ENCODE measurements at regions not wholly inside any gene's neighbourhood (a gene's known extent, or its start where the extent isn't known, plus 50 kb on each side); places are given as distances from the start of the nearest gene placed in this dataset.

DNA sequence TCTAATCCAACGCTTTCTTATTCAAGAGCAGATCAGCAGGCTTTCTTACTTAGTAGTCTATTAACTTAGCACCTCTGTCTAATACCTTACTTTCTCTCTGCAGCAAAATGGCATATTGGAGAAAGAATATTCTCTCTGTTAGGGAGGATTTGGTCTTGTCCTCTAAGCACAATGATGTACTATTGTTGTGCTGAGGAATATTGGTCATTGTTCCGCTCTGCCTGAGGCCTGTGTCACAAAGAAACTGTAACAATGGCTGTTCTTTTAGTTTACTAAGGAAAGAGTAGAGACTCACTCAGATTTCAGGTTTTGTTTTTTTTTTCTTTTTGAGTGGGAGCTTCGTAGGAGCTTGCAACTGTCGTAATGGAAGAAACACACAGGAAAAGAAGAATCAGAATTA lies 1358.8 kb downstream of the LRFN5 start:
- POLR2A ChIA-PET, result no interaction called here
- H3K4me3 ChIP-seq (ENCODE audit: low read depth, low read length), result no peak overlapping the region
- no peak for DNase-seq (ENCODE audit: low read depth, low spot score)
- CTCF ChIA-PET, result no interaction called here
- TF ChIP-seq, protein P1, sequence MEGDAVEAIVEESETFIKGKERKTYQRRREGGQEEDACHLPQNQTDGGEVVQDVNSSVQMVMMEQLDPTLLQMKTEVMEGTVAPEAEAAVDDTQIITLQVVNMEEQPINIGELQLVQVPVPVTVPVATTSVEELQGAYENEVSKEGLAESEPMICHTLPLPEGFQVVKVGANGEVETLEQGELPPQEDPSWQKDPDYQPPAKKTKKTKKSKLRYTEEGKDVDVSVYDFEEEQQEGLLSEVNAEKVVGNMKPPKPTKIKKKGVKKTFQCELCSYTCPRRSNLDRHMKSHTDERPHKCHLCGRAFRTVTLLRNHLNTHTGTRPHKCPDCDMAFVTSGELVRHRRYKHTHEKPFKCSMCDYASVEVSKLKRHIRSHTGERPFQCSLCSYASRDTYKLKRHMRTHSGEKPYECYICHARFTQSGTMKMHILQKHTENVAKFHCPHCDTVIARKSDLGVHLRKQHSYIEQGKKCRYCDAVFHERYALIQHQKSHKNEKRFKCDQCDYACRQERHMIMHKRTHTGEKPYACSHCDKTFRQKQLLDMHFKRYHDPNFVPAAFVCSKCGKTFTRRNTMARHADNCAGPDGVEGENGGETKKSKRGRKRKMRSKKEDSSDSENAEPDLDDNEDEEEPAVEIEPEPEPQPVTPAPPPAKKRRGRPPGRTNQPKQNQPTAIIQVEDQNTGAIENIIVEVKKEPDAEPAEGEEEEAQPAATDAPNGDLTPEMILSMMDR (IDR thresholded peaks at IDR 0.05; ENCODE audit: insufficient read depth, low read length, missing control alignments), result no peak

DNA sequence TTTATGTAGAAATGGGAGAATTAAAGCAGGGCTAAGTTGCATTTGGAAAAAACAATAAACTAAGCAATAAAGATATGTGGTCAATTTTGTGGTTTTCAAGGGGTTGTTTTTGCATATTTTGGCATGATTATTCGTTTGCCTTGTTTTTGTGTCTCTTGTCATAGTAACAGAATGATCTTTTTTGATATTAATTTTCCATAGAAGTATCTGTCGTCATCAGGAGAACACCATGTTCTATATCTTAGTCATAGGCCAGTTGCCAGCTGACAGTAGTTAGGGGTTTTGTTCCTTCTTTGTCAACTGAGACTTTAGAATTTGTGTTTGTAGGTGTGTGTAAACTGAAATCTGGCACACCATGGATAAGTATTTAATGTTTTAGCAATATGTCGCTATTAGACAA lies 1354.8 kb downstream of the LRFN5 start:
- ChIA-PET POLR2A (no interaction called here), CTCF (no interaction called here)
- TF ChIP-seq, protein P1 (IDR thresholded peaks at IDR 0.05; ENCODE audit: insufficient read depth, low read length, missing control alignments), result no peak
- no peak overlapping the region for H3K4me3 ChIP-seq (ENCODE audit: low read depth, low read length)
- no peak for DNase-seq (ENCODE audit: low read depth, low spot score)

DNA sequence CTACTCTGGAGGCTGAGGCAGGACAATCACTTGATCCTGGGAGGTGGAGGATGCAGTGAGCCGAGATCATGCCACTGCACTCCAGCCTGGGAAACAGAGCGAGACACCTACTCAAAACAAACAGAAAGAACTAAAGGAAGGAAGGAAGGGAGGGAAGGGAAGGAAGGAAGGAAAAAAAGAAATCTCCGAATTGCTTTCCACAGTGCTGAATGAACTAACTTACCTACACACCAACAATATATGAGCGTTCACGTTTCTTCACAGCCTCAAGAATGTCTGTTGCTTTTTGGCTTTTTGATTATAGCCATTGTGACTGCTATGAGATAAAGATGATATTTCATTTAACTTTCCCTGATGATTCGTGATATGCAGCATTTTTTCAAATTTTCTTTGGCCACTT lies 1343.7 kb downstream of the LRFN5 start:
- CTCF ChIA-PET, result no interaction called here
- TF ChIP-seq, protein P1 (IDR thresholded peaks at IDR 0.05; ENCODE audit: insufficient read depth, low read length, missing control alignments), result no peak
- no peak overlapping the region for H3K4me3 ChIP-seq (ENCODE audit: low read depth, low read length)
- no peak for DNase-seq (ENCODE audit: low read depth, low spot score)
- POLR2A ChIA-PET, result no interaction called here

DNA sequence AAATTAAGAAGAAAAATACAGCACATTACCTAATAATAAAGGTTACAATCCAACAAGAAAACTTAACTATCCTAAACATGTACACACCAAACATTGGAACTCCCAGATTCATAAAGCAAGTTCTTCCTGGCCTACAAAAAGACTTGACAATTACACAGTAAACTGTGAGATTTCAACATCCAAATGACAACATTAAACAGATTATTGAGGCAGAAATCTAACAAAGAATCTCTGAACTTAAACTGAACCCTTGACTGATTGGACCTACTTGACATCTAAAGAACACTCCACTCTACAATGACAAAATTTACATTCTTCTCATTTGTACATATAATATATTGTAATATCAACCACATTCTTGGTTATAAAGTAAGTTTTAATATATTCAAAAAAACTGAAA lies 1341.3 kb downstream of the LRFN5 start:
- no peak for DNase-seq (ENCODE audit: low read depth, low spot score)
- no peak overlapping the region for H3K4me3 ChIP-seq (ENCODE audit: low read depth, low read length)
- CTCF ChIA-PET, result no interaction called here
- POLR2A ChIA-PET, result no interaction called here
- TF ChIP-seq, protein P1 (IDR thresholded peaks at IDR 0.05; ENCODE audit: insufficient read depth, low read length, missing control alignments), result no peak

DNA sequence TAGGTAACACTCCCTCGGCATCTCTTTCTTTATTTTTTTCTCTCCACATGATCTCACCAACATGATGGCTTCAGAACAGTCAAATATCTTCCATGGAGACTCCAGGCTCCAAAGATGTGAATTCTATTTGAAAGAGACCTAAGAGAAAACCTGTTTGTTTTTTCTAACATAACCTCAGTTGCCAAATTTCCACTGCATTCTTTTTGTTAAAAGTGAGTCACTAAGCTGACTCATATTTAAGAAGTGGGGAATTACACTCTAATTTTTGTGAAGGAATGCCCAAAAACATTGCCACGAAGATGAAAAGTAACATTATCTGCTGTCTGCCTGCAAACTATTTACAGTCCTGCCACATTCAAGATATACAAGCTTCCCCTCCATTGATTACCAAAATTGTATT lies 1337.6 kb downstream of the LRFN5 start:
- DNase-seq (ENCODE audit: low read depth, low spot score), result no peak
- H3K4me3 ChIP-seq (ENCODE audit: low read depth, low read length), result no peak overlapping the region
- TF ChIP-seq, protein P1 (IDR thresholded peaks at IDR 0.05; ENCODE audit: insufficient read depth, low read length, missing control alignments), result no peak
- POLR2A ChIA-PET, result no interaction called here
- CTCF ChIA-PET, result no interaction called here

DNA sequence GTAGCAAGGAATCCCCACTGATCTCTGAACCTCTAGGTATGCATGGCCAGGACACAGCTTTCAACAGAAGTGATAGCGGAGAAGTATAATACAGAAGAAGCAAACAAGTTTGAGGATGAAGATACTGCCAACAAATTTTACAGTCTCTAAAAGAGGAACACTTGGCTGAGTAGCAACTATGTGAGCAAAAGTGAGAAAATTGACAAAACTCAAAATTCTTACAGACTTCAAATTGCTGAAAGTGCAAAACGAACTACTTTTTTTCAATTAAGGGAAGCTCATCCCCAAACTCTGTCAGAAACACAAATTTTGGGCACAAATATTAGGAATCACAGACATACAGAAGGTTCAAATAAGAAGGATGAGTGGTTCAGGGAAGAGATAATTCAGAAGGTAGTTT lies 1324.6 kb downstream of the LRFN5 start:
- H3K4me3 ChIP-seq (ENCODE audit: low read depth, low read length), result no peak overlapping the region
- TF ChIP-seq, protein P1 (IDR thresholded peaks at IDR 0.05; ENCODE audit: insufficient read depth, low read length, missing control alignments), result no peak
- POLR2A ChIA-PET, result no interaction called here
- no peak for DNase-seq (ENCODE audit: low read depth, low spot score)
- CTCF ChIA-PET, result no interaction called here
